HG03135 (cell line): ENCODE measurements at regions not wholly inside any gene's neighbourhood (a gene's known extent, or its start where the extent isn't known, plus 50 kb on each side); places are given as distances from the start of the nearest gene placed in this dataset.

ENCODE experiments used
- ATAC-seq: cut with Tn5 transposase; IDR thresholded peaks from one replicate; pipeline ENCODE4 v1.9.1; 2021; ENCODE audit warnings: mild to moderate bottlenecking, moderate library complexity; ENCODE audit not compliant: unreplicated experiment

DNA sequence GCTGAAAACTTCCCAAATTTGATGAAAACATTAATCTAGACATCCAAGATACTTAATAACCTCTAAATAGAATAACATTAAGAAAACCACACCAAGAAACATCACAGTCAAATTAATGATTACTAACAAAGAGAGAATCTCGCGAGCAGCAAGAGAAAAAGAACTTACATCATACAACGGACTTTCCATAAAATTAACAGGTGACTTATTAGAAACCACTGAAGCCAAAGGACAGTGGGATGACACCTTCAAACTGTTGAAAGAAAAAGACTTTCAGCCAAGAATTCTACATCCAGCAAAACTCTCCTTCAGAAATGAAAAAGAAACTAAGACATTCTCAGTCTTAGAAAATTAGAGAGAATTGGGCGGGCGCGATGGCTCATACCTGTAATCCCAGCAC is 232.0 kb downstream of the SNCA start:
- no peak for ATAC-seq

DNA sequence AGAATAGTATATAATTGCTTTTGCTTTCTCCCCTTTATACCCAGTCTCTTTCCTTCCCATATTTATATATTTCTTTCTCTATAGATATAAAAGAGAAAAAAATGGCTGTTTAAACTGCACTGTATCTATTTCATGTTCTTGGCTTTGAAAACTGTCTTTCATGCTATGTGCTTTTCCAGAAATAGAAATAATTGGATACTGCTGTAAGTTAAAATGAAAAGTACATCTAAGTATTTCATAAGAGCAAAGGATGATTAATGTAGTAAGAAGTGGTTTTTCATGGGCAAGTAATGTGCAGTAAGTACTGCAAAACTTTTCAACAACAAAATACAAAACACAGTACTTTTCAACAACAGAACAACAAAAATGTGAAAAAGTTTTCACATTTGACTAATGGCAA is 237.9 kb downstream of the SNCA start:
- ATAC-seq, result no peak

DNA sequence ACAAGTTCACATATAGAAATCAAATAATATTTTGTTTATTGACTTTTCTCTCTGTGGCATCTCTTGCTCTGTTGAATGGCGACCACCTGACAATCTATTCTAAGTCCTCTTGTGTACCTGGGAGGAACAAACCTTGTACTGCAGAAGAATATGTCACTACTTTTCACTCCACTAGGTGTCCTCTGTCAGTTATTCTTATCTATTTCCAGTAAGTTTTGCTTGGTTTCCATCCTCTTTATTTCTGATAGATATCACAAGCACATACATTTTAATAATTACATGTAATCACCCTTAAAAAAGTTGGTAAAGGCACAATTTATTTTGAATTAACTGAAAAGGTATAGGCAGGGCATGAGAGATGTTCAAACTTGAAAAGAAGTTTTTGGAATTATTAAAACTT is 238.4 kb downstream of the SNCA start:
- no peak for ATAC-seq

DNA sequence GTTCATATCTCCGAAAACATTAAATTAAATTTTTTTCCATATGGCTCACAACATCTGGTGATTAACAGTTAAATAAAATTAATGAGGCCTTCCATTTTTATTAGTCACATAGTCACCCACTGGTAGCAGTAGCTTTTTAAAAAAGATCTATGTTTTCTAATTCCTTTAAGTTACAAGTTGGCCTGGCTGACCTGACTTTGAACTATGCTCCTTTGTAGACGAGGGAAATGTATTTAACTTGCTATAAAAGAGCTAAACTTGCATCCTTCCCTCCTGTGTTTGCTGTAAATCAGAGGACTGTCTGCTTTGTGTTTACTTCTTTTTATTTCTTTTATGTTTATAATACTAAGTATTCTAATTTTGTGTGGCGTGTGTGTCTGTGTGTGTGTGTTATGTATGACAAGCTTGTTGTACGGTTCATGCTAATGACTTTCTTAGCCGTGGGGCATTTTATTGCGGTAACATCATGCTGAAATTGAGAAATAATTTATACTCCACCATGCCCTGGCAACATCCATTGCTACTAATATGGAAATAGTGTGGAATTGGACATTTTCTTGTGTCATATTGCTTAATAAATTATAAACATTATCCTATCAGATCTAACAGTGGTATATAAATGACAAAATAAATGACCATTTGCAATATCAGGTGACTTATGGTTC is 241.7 kb downstream of the SNCA start:
- ATAC-seq, result no peak

DNA sequence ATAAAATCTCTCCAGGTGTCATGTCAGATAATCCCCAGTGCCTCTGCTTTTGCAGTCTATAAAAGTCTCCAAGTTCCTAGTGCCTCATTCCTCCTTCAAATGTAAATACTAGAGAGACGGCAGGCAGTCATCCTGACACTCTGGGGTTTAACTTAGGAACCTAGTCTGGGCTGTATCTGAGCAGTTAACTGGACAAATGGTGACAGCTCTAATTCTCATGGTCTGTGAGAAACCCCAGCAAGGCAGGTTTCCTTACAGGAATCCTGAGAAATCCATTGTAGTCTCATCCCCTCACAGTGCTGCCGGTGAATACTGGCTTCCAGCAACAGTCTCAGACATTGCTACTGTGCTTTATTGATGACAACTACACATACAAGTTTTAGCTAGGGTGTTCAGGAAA is 246.8 kb downstream of the SNCA start:
- no peak for ATAC-seq

DNA sequence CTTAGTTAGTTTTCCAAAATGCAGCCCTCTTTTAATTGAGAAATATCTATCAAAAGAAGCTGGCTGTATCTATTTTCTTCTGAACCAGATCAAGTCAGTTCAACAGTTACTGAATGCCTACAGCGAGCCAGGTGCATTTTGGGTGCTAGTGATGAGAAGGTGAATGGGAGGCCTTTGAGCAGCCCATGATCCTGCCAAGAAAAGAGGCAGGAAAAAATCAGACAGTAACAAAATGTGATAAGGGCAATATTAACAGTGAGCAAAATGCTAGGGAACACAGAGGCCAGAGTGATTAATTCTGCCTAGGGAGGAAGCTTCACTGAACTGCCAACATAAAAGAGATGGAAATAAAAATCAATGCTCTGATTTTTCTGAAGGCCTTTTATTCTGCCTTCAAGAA is 248.5 kb downstream of the SNCA start:
- ATAC-seq, result no peak

DNA sequence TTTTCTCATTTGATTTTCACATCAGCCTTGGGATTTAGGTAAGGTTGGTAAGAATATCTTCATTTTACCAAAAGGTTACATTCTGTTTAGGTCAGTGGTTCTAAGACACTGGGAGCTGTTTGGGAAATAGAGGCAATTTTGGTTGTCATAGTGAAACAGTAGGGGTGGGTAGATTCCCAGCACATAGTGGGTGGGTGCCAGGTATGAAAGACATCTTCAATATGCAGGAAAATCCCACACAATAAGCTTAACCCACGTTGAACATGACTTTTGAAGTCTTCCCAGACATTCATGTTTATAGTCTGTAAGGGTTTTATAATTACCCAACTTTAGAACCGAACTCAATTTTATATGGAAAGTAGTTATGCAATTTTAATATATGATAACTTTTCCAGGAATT is 249.6 kb downstream of the SNCA start:
- no peak for ATAC-seq

DNA sequence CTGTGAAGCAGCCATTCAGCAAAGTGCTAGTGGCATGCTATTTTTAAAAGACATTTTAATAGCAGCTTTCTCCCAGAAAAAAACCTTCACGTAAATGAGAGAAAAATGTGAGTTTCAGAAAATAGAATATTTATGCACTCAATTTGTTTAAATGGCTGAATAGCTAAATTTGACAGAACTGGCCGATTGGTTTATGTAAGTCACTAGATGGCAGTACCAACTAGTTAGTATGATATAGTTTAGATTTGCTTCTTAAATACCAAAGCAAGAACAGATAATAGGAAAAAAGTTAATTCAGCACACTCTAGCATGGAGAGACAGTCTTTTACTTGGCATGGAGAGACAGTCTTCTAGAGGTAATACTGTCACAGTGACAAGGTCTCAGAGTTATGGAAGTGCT is 250.1 kb downstream of the SNCA start:
- ATAC-seq, result no peak

DNA sequence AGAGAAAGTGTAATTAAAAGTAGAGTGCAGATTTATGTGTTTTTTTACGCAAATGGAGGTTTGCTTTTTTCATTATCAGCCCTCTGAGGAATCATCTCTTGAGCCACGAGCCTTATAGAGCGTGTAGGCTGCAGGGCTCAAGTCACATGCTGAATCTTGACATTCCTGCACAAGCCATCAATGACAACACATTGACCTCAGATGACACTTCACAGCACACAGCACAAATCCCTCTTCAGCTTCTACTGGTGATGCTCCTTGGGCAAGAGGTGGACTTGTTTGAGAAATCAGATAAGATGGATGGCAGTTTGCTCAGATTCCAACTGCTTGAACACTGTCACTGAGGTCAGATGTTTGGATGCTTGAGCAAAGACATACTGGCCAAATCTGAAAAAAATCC is 250.6 kb downstream of the SNCA start:
- ATAC-seq, result no peak

DNA sequence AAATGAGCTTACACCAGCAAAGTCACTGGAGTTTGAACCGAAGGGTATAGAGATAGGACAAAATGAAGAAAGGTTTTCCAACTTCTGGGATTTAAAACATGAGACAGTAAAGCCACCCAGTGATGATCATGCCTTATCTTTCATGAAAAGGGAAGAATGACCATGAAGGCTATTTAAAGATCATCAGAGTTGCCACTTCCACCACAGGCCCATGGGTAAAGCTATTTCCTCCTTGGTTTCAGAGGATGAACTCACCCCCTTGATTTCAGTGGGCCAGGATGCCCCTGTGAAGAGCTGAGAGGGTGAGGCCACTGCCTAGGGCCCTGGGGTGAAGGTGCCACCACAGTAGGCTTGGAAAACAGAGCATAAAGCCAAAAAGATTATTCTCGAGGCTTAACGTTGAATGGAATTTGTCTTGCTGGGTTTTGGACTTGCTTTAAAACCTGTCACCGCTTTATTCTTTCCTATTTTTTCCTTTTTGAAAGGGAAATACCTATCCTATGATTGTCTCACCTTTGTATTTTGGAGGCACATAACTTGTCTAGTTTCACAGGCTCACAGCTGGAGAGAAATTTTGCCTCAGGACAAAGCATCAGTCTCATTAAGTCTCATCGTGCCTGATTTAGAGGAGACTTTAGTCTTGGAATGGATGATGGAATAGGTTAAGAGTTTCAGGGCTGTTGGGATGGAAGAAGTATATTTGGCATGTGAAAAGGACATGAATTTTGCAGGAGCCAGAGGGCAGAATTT is 254.0 kb downstream of the SNCA start:
- no peak for ATAC-seq

DNA sequence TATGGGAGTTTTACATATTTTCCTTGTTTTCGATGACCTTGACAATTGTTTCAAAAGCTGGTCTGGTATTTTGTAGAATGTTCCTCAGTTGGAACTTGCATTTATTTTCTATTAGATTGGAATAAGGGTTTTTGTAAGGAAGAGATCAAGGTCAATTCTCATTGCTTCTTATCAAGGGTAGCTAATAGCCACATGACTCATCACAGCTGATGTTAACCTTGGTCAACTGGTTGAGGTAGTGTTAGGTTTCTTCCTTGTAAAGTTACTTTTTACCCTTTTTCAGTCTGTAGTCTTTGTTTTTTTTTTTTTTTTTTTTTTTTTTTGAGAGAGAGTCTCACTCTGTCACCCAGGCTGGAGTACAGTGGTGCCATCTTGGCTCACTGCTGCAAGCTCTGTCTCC is 257.2 kb downstream of the SNCA start:
- no peak for ATAC-seq

DNA sequence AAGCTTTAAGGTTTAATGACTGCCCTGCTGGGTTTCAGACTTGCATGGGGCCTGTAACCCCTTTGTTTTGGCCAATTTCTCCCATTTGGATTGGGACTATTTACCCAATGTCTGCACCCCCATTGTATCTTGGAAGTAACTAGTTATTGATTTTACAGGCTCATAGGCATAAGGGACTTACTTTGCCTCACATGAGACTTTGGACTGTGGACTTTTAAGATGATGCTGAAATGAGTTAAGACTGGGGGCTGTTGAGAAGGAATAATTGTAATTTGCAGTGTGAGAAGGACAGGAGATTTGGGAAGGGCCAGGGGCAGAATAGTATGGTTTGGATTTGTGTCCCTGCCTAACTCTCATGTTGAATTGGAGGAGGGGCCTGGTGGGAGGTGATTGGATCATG is 260.7 kb downstream of the SNCA start:
- ATAC-seq, result no peak

DNA sequence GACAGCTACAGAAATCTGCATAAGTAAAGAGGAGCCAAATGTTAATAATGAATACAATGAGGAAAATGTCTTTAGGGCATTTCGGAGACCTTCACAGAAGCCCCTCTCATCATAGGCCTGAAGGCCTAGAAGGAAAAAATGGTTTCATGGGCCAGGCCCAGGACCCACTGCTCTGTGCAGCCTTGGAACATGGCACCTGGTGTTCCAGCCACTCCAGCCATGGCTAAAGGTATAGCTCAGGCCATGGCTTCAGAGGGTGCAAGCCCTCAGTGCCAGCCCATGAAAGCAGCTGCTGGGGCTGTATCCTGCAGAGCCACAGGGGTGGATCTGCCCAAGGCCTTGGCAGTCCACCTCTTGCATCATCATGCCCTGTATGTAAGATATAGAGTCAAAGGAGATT is 261.1 kb downstream of the SNCA start:
- ATAC-seq, result no peak

DNA sequence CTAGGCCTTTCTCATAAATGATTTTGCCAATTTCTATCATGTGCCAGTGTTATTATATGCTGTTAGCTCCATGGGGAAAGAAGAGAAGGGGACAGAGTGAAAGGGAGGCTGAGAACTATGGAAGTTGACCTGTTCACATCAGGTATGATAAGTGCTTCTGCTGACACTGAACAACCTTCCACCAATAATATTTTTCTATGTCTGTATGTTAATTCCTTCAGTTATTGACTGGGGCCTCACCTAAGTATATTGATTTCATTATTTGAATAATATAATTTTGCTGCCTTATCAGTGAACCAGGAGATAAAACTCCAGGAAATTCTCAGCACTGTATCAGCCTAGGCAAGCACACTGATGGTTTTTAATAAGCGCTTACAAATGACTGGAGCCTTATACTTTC is 262.8 kb downstream of the SNCA start:
- ATAC-seq, result no peak

DNA sequence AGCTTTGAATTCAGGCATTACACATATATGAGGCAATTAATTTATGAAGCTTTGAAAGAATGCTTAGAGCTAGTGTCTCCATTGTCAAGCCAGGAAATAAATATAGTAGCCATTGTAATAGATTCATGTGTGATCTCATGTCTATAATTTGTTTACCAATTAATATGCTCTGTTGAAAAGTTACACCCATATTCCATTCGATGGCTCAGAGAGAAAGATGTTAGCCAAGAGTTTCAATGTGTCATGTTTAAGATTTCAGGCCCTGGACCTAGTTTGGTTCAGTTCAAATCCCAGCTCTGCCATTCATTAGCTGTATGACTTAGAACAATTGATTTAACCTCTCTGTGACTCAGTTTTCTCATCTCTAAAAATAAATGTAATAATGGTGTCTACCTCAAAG is 263.3 kb downstream of the SNCA start:
- ATAC-seq, result no peak

DNA sequence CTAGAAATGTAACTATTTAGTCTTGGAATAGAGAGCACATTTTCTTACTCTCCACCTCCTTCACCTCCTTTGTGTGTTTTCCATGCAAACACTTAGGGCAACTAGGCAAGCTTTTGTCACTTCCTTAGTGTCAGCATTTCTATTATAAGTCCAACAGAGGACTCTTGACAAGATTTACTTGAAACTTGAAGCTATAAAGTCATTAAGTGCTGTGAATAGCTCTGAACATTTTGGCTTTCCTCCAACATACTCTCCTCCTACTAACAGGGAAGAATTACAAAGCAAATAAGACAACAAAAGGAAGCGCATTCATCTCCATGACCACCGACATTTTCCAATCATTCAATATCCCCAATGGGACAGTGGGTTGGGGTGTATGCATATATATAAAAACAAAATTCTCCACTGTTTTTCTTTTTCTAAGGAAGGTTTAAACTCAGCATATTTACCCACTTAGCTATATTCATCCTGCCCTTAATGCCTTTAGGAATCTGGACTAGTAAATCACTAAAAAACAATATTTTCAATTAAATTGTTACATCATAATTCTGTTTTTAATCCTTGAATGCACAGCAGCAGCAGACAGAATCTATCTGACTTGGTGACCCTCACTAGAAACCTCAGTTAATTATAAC is 264.6 kb downstream of the SNCA start:
- ATAC-seq, result no peak

DNA sequence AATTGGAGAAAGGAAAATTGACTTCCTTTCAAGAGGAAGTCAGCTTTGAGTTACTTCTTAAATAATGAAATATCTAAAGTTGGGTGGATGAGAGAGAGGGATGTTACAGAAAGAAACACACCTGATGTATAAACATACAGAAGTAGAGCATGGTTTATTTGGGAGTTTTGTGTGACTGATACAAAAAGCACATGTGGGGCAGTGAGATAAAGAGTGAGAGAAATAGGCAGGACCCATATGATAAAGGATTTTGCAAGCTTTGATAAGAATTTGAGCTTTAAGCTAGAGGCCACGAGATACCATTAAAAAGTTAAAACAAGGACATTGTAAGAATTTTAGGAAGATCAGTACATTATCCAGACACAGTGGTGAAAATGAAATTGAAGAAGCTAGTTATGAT is 263.3 kb upstream of the GPRIN3 start:
- no peak for ATAC-seq

DNA sequence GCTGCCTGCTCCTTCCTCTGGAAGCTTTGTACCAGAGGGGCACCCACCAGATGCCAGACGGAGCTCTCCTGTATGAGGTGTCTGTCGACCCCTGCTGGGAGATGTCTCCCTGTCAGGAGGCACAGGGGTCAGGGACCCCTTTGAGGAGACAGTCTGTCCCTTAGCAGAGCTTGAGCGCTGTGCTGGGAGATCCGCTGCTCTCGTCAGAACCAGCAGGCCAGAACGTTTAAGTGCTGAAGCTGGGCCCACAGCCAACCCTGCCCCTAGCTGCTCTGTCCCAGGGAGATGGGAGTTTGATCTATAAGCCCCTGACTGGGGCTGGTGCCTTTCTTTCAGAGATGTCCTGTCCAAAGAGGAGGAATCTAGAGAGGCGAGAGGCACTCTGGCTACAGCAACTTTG is 260.3 kb upstream of the GPRIN3 start:
- ATAC-seq, result no peak

DNA sequence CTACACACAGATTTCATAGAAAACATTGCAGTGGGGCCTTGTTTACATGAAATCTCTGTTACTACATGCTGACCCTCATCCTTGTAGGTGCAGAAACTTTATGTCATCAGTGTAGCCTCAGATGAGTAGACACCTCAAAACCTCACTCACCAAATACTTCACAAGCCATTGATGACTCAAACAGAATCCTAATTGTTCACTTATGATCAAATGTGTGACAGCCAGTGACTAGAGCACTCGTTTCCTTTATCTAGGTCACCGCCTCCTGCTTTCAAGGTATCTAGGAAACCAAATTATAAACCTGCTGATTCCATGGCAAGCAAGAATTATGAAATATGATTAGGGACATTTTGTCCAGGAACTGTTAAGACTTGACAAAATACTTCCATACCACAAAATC is 255.8 kb upstream of the GPRIN3 start:
- ATAC-seq, result peak; percentile 91

DNA sequence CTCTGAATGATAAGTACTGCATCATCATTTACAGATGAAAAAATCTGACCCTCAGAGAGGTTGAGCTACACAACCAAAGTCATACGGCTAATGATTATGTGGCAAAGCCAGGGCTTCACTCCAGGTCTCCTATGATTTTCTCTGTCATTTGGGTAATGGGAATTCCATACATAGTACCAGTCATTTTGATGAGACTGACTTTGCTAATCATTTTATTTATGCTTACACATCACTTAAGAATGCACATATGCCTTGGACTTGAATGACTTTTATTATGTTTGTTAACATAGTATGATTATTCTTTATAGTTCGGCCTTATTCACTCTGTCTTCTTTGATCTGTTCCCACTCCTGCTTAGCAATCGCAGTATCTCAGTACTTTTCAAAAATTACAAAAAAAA is 255.1 kb upstream of the GPRIN3 start:
- ATAC-seq, result no peak

DNA sequence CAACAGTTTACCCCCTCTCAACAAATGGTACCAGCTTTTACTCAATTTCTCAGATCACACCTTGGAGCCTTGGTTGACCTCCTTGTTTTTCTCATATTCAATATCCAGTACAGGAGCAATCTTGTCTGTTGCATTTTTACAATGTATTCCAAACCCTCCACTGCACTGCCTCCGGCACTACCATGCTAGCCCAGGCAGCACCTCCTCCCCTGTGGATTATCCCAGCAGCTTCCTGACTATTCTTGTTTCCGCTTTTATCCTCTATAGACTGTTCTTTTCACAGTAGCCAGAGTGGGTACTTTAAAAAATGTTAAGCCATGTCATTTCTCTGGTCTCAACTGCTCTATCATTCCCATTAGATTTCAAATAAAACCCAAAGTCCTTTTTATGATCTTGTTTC is 253.4 kb upstream of the GPRIN3 start:
- ATAC-seq, result no peak

DNA sequence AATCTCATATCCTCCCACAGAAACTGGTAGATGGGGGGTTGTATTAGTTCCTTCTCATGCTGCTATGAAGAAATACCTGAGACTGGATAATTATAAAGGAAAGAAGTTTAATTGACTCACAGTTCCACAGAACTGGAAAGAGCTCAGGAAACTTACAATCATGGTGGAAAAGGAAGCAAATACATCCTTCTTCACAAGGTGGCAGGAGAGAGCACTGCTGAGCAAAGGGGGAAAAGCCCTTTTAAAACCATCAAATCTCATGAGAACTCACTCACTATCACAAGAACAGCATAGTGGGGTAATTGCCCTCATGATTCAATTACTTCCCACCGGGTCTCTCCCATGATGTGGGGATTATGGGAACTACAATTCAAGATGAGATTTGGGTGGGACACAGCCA is 250.5 kb upstream of the GPRIN3 start:
- no peak for ATAC-seq
